Naive thymus-derived CD4-positive, alpha-beta T cell (primary cell): ENCODE measurements at regions not wholly inside any gene's neighbourhood (a gene's known extent, or its start where the extent isn't known, plus 50 kb on each side); places are given as distances from the start of the nearest gene placed in this dataset.
A peak's percentile ranks its signal among the peaks of the same experiment; 100 is the strongest.
"Not testable (repeated sequence)": the region's sequence is repeated elsewhere in the genome, so short reads cannot be mapped to it uniquely, and the experiment has no call there.

Experiments used
- ATAC-seq: fragments of 150-1000 bp; cut with Tn5 transposase; 2 replicates; pipeline ENCODE4 v1.10.0; 2021; ENCODE audit warnings: mild to moderate bottlenecking, moderate library complexity
- CTCF ChIA-PET: fragments of 350-600 bp; sonication (Branson Sonifier 250); formaldehyde crosslinking; loops from one replicate; lab custom pipeline; 2021; ENCODE audit warnings: antibody characterized with exemption; lab: Charles Lee
- POLR2A ChIA-PET: fragments of 350-600 bp; sonication (Branson Sonifier 250); formaldehyde crosslinking; loops from one replicate; lab custom pipeline; 2021; ENCODE audit warnings: antibody characterized with exemption, inconsistent platforms; lab: Charles Lee
- DNase-seq, 9 donors: peaks; one replicate each; pipeline versions ENCODE4 v3.0.0 to v3.0.0-alpha.2; 2020 to 2022; ENCODE audit warnings: mixed read lengths in 1 of 9
- H3K27ac ChIP-seq: one replicate; pipeline ENCODE4 v1.7.0; 2013; ENCODE audit warnings: mild to moderate bottlenecking, low read depth, low read length, moderate library complexity
- H3K27me3 ChIP-seq, 2 donors: one replicate each; pipeline ENCODE4 v1.7.0; 2013; ENCODE audit warnings: low read length in 2 of 2, mild to moderate bottlenecking in 2 of 2, moderate library complexity in 2 of 2; ENCODE audit not compliant: control insufficient read depth in 2 of 2, insufficient read depth in 2 of 2
- H3K36me3 ChIP-seq, 3 experiments: 1 replicate in 2 of 3; 2 replicates in 1 of 3; pipeline ENCODE4 v1.7.0; 2013; ENCODE audit warnings: low read length in 3 of 3, mild to moderate bottlenecking in 3 of 3, moderate library complexity in 1 of 3; ENCODE audit not compliant: insufficient read depth in 3 of 3, control insufficient read depth in 2 of 3
- H3K4me1 ChIP-seq, 2 donors: one replicate each; pipeline ENCODE4 v1.7.0; 2013; ENCODE audit warnings: low read length in 2 of 2, mild to moderate bottlenecking in 2 of 2, moderate library complexity in 1 of 2; ENCODE audit not compliant: control insufficient read depth in 2 of 2, insufficient read depth in 2 of 2
- H3K4me3 ChIP-seq: 2 replicates; pipeline ENCODE4 v1.7.0; 2013; ENCODE audit warnings: mild to moderate bottlenecking, low read length
- H3K9me3 ChIP-seq, 3 experiments: 1 replicate in 2 of 3; 2 replicates in 1 of 3; pipeline ENCODE4 v1.7.0; 2013; ENCODE audit warnings: low read length in 3 of 3; ENCODE audit not compliant: control insufficient read depth in 2 of 3
- H3K27ac Mint-ChIP-seq, 9 donors: one replicate each; pipeline ENCODE4 v1.8.0; 2020 to 2022; ENCODE audit warnings: mixed read lengths in 9 of 9, mild to moderate bottlenecking in 8 of 9, moderate library complexity in 5 of 9, inconsistent platforms in 2 of 9
- H3K27me3 Mint-ChIP-seq, 5 donors: one replicate each; pipeline ENCODE4 v1.8.0; 2021 to 2022; ENCODE audit warnings: mixed read lengths in 5 of 5, mild to moderate bottlenecking in 1 of 5
- H3K36me3 Mint-ChIP-seq, 5 donors: one replicate each; pipeline ENCODE4 v1.8.0; 2020 to 2022; ENCODE audit warnings: mixed read lengths in 5 of 5, mild to moderate bottlenecking in 3 of 5, inconsistent platforms in 1 of 5
- H3K4me1 Mint-ChIP-seq, 7 donors: one replicate each; pipeline ENCODE4 v1.8.0; 2020 to 2022; ENCODE audit warnings: mixed read lengths in 7 of 7, mild to moderate bottlenecking in 3 of 7, inconsistent platforms in 1 of 7
- H3K4me3 Mint-ChIP-seq, 10 donors: one replicate each; pipeline ENCODE4 v1.8.0; 2020 to 2022; ENCODE audit warnings: mild to moderate bottlenecking in 10 of 10, mixed read lengths in 10 of 10, moderate library complexity in 6 of 10, inconsistent platforms in 2 of 10
- H3K9me3 Mint-ChIP-seq, 11 donors: one replicate each; pipeline ENCODE4 v1.8.0; 2020 to 2022; ENCODE audit warnings: mixed read lengths in 11 of 11, mild to moderate bottlenecking in 4 of 11, inconsistent platforms in 1 of 11, moderate library complexity in 1 of 11
- intact Hi-C, 2 donors: fragments of 100-400 bp; cut with micrococcal nuclease; formaldehyde crosslinking; loops; one replicate each; pipeline ENCODE4 v1.15.1; 2023

GRCh38 chr6:130494729-130495128 is 128.9 kb downstream of the TMEM200A start:
- peaks cover 0 to 21% (median 2%) of the 10 kb centered on the region in 11 donors for H3K9me3 Mint-ChIP-seq

DNA sequence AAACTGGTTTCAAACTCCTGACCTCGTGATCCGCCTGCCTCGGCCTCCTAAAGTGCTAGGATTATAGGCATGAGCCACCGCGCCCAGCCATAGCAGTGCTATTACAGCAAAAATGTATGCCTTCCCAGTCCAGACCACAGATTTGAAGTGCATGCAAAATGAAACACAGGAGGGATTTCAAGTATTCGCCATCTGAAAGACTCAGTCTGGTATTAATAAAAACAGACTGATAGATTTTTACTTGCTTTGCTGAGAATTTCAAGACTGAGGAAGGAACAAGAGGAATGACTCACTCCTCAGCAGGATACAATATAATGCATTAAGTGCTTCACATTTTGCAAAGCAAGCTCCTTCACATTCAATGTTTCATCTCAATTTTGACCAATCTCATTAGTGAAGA is 134.9 kb downstream of the TMEM200A start:
- H3K36me3 Mint-ChIP-seq: peaks cover 0 to 20% (median 0%) of the 10 kb centered on the region in 5 donors
- DNase-seq: no peak
- no peaks in the 10 kb centered on the region for H3K27me3 Mint-ChIP-seq
- no peak overlapping the region for H3K4me3 ChIP-seq
- H3K36me3 ChIP-seq: no peaks in the 10 kb centered on the region
- peaks cover 0 to 13% (median 0%) of the 10 kb centered on the region in 11 donors for H3K9me3 Mint-ChIP-seq
- H3K9me3 ChIP-seq: no peaks in the 10 kb centered on the region
- intact Hi-C loops: no loop called here
- H3K4me1 Mint-ChIP-seq: peaks cover 4 to 26% (median 23%) of the 10 kb centered on the region in 7 donors
- no peak overlapping the region for H3K27ac Mint-ChIP-seq
- ATAC-seq: no peak
- H3K4me3 Mint-ChIP-seq: peak overlapping the region in 2 of 10 donors; percentile 16 to 65
- ChIA-PET CTCF (no interaction called here), POLR2A (interaction anchor here (0.9 to 1.1 kb wide), 2 partner anchors 11 to 13 kb away, joined by 3 read pairs; no protein-coding TSS in a partner anchor)
- H3K27ac ChIP-seq: no peak overlapping the region
- H3K27me3 ChIP-seq: no peaks in the 10 kb centered on the region
- H3K4me1 ChIP-seq: peaks cover 0 to 9% of the 10 kb centered on the region in 2 donors

More at GRCh38 chr6:130494729-130495128, 128.9 kb downstream of the TMEM200A start:
- ATAC-seq (no peak), DNase-seq (no peak)
- Mint-ChIP-seq H3K27me3 (no peaks in the 10 kb centered on the region), H3K36me3 (peaks cover 0 to 30% (median 4%) of the 10 kb centered on the region in 5 donors), H3K27ac (no peak overlapping the region), H3K4me3 (no peak overlapping the region), H3K4me1 (peaks cover 0 to 5% (median 0%) of the 10 kb centered on the region in 7 donors)
- H3K36me3 ChIP-seq: no peaks in the 10 kb centered on the region
- no peaks in the 10 kb centered on the region for H3K4me1 ChIP-seq
- intact Hi-C loops: no loop called here
- no peaks in the 10 kb centered on the region for H3K9me3 ChIP-seq
- ChIA-PET CTCF (no interaction called here), POLR2A (no interaction called here)
- no peak overlapping the region for H3K27ac ChIP-seq
- no peak overlapping the region for H3K4me3 ChIP-seq
- H3K27me3 ChIP-seq: no peaks in the 10 kb centered on the region

DNA sequence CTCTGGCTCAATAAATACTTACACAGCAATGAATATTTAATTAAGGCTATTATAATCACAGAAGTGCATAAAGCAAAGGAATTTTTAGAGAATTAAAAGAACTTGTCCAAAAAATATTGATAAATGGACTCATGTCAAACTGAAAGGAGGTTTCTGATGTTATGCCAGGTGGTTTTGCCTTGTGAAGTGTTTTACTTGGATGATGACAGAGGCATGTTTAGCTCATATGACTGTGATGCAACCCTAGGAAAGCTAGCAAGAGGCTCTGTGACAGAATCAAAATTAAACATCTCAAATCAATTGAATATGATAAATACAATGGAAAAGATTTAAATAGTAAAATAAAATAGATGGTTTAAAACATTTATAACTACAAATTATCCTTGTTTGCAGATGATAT is 137.3 kb downstream of the TMEM200A start:
- peaks cover 0 to 17% (median 0%) of the 10 kb centered on the region in 11 donors for H3K9me3 Mint-ChIP-seq
- ATAC-seq: no peak
- ChIA-PET POLR2A (no interaction called here), CTCF (no interaction called here)
- no peaks in the 10 kb centered on the region for H3K36me3 ChIP-seq
- H3K4me3 Mint-ChIP-seq: no peak overlapping the region
- peaks cover 11 to 42% (median 39%) of the 10 kb centered on the region in 7 donors for H3K4me1 Mint-ChIP-seq
- peaks cover 0 to 17% of the 10 kb centered on the region in 2 donors for H3K4me1 ChIP-seq
- no peak overlapping the region for H3K4me3 ChIP-seq
- H3K27ac ChIP-seq: no peak overlapping the region
- DNase-seq: no peak
- H3K27ac Mint-ChIP-seq: no peak overlapping the region
- intact Hi-C loops: no loop called here
- H3K27me3 ChIP-seq: no peaks in the 10 kb centered on the region
- H3K36me3 Mint-ChIP-seq: peaks cover 0 to 30% (median 0%) of the 10 kb centered on the region in 5 donors
- no peaks in the 10 kb centered on the region for H3K9me3 ChIP-seq
- H3K27me3 Mint-ChIP-seq: no peaks in the 10 kb centered on the region

GRCh38 chr6:130505808-130506598 is 140.2 kb downstream of the TMEM200A start:
- Histone ChIP-seq H3K9me3 (no peaks in the 10 kb centered on the region), H3K27ac (no peak overlapping the region), H3K4me1 (peaks cover 13 to 30% of the 10 kb centered on the region in 2 donors), H3K4me3 (no peak overlapping the region), H3K36me3 (no peaks in the 10 kb centered on the region), H3K27me3 (no peaks in the 10 kb centered on the region)
- peaks cover 0 to 48% (median 0%) of the 10 kb centered on the region in 5 donors for H3K36me3 Mint-ChIP-seq
- intact Hi-C loops: loop anchor here in 1 of 2 donors (2.0 kb wide), 1 partner anchor 19 kb away; no protein-coding TSS in a partner anchor
- no peak overlapping the region for H3K4me3 Mint-ChIP-seq
- DNase-seq (no peak), ATAC-seq (no peak)
- H3K27ac Mint-ChIP-seq: peak overlapping the region in 1 of 9 donors; percentile 50
- ChIA-PET CTCF (no interaction called here), POLR2A (no interaction called here)
- H3K27me3 Mint-ChIP-seq: no peaks in the 10 kb centered on the region
- peaks cover 0 to 27% (median 0%) of the 10 kb centered on the region in 11 donors for H3K9me3 Mint-ChIP-seq
- peaks cover 16 to 62% (median 52%) of the 10 kb centered on the region in 7 donors for H3K4me1 Mint-ChIP-seq

DNA sequence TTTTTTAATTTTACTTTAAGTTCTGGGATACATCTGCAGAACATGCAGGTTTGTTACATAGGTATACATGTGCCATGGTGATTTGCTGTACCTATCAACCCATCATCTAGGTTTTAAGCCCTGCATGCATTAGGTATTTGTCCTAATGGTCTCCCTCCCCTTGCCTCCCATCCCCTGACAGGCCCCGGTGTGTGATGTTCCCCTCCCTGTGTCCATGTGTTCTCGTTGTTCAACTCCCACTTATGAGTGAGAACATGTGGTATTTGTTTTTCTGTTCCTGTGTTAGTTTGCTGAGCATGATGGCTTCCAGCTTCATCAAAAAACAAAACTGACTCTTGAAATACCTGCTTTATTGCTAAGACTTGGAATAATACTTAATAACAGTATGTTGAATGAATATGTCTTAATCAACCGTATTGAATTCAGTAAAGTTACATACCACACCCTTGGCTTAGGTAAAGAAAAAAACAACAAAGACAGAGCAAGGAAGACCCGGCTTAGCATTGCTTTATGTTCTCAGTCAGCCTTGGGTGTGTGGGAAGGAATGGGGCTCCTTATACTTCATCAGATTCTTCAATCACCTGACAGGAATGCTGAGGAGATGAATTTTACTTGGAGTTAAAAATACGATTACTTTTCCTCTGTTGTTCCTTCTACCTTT is 141.3 kb downstream of the TMEM200A start:
- CTCF ChIA-PET, POLR2A ChIA-PET: not testable (repeated sequence)
- peak overlapping the region in 9 of 10 donors; percentile 33 to 77 (median 63) for H3K4me3 Mint-ChIP-seq

DNA sequence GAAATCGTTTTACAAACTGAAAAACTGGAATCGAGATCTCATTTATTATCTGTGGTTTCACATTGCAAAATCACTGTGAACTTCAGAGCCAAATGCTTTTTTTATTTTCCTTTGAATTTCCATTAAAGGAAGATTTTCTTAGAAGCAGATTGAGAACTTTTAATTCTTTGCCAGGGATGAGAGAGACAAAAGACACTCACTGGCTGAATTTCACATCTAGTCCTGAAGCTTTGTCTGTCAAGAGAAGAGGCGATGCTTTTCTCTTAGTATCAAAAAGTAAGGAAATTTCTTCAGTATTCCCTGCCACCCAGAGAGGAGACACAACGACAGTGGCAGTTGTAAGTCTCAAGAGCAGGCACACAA is 141.8 kb downstream of the TMEM200A start:
- ATAC-seq (no peak), DNase-seq (no peak)
- CTCF ChIA-PET: no interaction called here
- H3K36me3 Mint-ChIP-seq: peaks cover 0 to 49% (median 0%) of the 10 kb centered on the region in 5 donors
- H3K4me3 Mint-ChIP-seq: peak overlapping the region in 9 of 10 donors; percentile 33 to 77 (median 63)
- H3K4me3 ChIP-seq: no peak overlapping the region
- H3K36me3 ChIP-seq: no peaks in the 10 kb centered on the region
- H3K27me3 ChIP-seq: no peaks in the 10 kb centered on the region
- H3K4me1 ChIP-seq: peaks cover 27 to 36% of the 10 kb centered on the region in 2 donors
- H3K4me1 Mint-ChIP-seq: peaks cover 12 to 59% (median 50%) of the 10 kb centered on the region in 7 donors
- intact Hi-C loops: loop anchor here in 1 of 2 donors (2.0 kb wide), 1 partner anchor 17 kb away; no protein-coding TSS in a partner anchor
- H3K9me3 Mint-ChIP-seq: peaks cover 0 to 29% (median 0%) of the 10 kb centered on the region in 11 donors
- POLR2A ChIA-PET: no interaction called here
- no peaks in the 10 kb centered on the region for H3K27me3 Mint-ChIP-seq
- H3K9me3 ChIP-seq: no peaks in the 10 kb centered on the region
- peak overlapping the region; percentile 12 to 88 (median 70) for H3K27ac Mint-ChIP-seq
- no peak overlapping the region for H3K27ac ChIP-seq

More for the DNA sequence above, 141.3 kb downstream of the TMEM200A start:
- H3K9me3 Mint-ChIP-seq: peaks cover 0 to 29% (median 0%) of the 10 kb centered on the region in 11 donors
- peaks cover 0 to 49% (median 0%) of the 10 kb centered on the region in 5 donors for H3K36me3 Mint-ChIP-seq
- H3K27me3 Mint-ChIP-seq, H3K9me3 ChIP-seq, DNase-seq, H3K27me3 ChIP-seq, ATAC-seq, H3K4me3 ChIP-seq, H3K36me3 ChIP-seq, H3K27ac ChIP-seq: not testable (repeated sequence)
- intact Hi-C loops: loop anchor here in 1 of 2 donors (2.0 kb wide), 1 partner anchor 18 kb away; no protein-coding TSS in a partner anchor
- peaks cover 21 to 35% of the 10 kb centered on the region in 2 donors for H3K4me1 ChIP-seq
- peaks cover 12 to 59% (median 49%) of the 10 kb centered on the region in 7 donors for H3K4me1 Mint-ChIP-seq
- H3K27ac Mint-ChIP-seq: peak overlapping the region; percentile 48 to 88 (median 71)
